ENCODE measurements at regions not wholly inside any gene's neighbourhood (a gene's known extent, or its start where the extent isn't known, plus 50 kb on each side); places are given as distances from the start of the nearest gene placed in this dataset.

GRCh38 chr18:56302156-56302555 lies 336.2 kb downstream of the TXNL1 start:
- TF ChIP-seq ZNF565 (CRISPR knock-in tag; conservative IDR thresholded peaks at IDR 0.05; ENCODE audit: low read depth): no peak
- ATAC-seq: no peak

GRCh38 chr18:56299740-56300139 lies 338.7 kb downstream of the TXNL1 start:
- ATAC-seq: no peak
- TF ChIP-seq GLIS3 (CRISPR knock-in tag; IDR thresholded peaks at IDR 0.05) (no peak), ARNTL (CRISPR knock-in tag; IDR thresholded peaks at IDR 0.05; ENCODE audit: borderline replicate concordance, low read depth) (no peak), ZFP3 (CRISPR knock-in tag; IDR thresholded peaks at IDR 0.05) (no peak), ZC3H10 (CRISPR knock-in tag; IDR thresholded peaks at IDR 0.05) (no peak), ISL1 (CRISPR knock-in tag; IDR thresholded peaks at IDR 0.05) (no peak), CSDC2 (CRISPR knock-in tag; IDR thresholded peaks at IDR 0.05) (no peak), ZNF8 (CRISPR knock-in tag; IDR thresholded peaks at IDR 0.05) (no peak)

GRCh38 chr18:56298935-56299334 lies 339.5 kb downstream of the TXNL1 start:
- TF ChIP-seq ZC3H10 (CRISPR knock-in tag; IDR thresholded peaks at IDR 0.05) (no peak), ZFP30 (CRISPR knock-in tag; IDR thresholded peaks at IDR 0.05) (no peak), ZFP3 (CRISPR knock-in tag; IDR thresholded peaks at IDR 0.05) (no peak), TSHZ2 (CRISPR knock-in tag; IDR thresholded peaks at IDR 0.05) (no peak), ESRRG (CRISPR knock-in tag; IDR thresholded peaks at IDR 0.05) (no peak), BACH2 (CRISPR knock-in tag; IDR thresholded peaks at IDR 0.05; ENCODE audit: borderline replicate concordance) (no peak), POU6F1 (CRISPR knock-in tag; IDR thresholded peaks at IDR 0.05; ENCODE audit: borderline replicate concordance, low read depth) (no peak), ZNF565 (CRISPR knock-in tag; conservative IDR thresholded peaks at IDR 0.05; ENCODE audit: low read depth) (no peak), TCF4 (CRISPR knock-in tag; IDR thresholded peaks at IDR 0.05; ENCODE audit: borderline replicate concordance) (no peak)
- ATAC-seq: peak; percentile 81

GRCh38 chr18:56296381-56296780 lies 342.0 kb downstream of the TXNL1 start:
- TF ChIP-seq PPARA (CRISPR knock-in tag; IDR thresholded peaks at IDR 0.05; ENCODE audit: borderline replicate concordance): no peak
- no peak for TF ChIP-seq ARNTL (CRISPR knock-in tag; IDR thresholded peaks at IDR 0.05; ENCODE audit: borderline replicate concordance, low read depth)
- no peak for TF ChIP-seq RARB (CRISPR knock-in tag; IDR thresholded peaks at IDR 0.05)
- TF ChIP-seq ESRRG (CRISPR knock-in tag; IDR thresholded peaks at IDR 0.05): no peak
- no peak for TF ChIP-seq TCF4 (CRISPR knock-in tag; IDR thresholded peaks at IDR 0.05; ENCODE audit: borderline replicate concordance)
- TF ChIP-seq PATZ1 (CRISPR knock-in tag; IDR thresholded peaks at IDR 0.05; ENCODE audit: borderline replicate concordance): no peak
- TF ChIP-seq CSDC2 (CRISPR knock-in tag; IDR thresholded peaks at IDR 0.05): no peak
- TF ChIP-seq CREB5 (CRISPR knock-in tag; IDR thresholded peaks at IDR 0.05; ENCODE audit: low read depth): no peak
- no peak for TF ChIP-seq GLIS3 (CRISPR knock-in tag; IDR thresholded peaks at IDR 0.05)
- TF ChIP-seq BACH2 (CRISPR knock-in tag; IDR thresholded peaks at IDR 0.05; ENCODE audit: borderline replicate concordance): no peak
- no peak for TF ChIP-seq TOX (CRISPR knock-in tag; IDR thresholded peaks at IDR 0.05; ENCODE audit: borderline replicate concordance)
- TF ChIP-seq TSHZ2 (CRISPR knock-in tag; IDR thresholded peaks at IDR 0.05): no peak
- no peak for TF ChIP-seq ZC3H10 (CRISPR knock-in tag; IDR thresholded peaks at IDR 0.05)
- no peak for TF ChIP-seq ZFP3 (CRISPR knock-in tag; IDR thresholded peaks at IDR 0.05)
- TF ChIP-seq CSRNP3 (CRISPR knock-in tag; IDR thresholded peaks at IDR 0.05): no peak
- TF ChIP-seq POU6F1 (CRISPR knock-in tag; IDR thresholded peaks at IDR 0.05; ENCODE audit: borderline replicate concordance, low read depth): no peak
- no peak for TF ChIP-seq ZFP30 (CRISPR knock-in tag; IDR thresholded peaks at IDR 0.05)
- no peak for TF ChIP-seq ZNF565 (CRISPR knock-in tag; conservative IDR thresholded peaks at IDR 0.05; ENCODE audit: low read depth)
- TF ChIP-seq ZNF8 (CRISPR knock-in tag; IDR thresholded peaks at IDR 0.05): no peak
- no peak for TF ChIP-seq SNAI2 (CRISPR knock-in tag; IDR thresholded peaks at IDR 0.05)
- no peak for ATAC-seq

Measured in SK-N-SH treated with all-trans-retinoic acid at 6 μM for 48 hours (cell line).